ENCODE measurements at regions not wholly inside any gene's neighbourhood (a gene's known extent, or its start where the extent isn't known, plus 50 kb on each side); places are given as distances from the start of the nearest gene placed in this dataset.

GRCh38 chr21:25449950-25450349, 157.3 kb downstream of the MRPL39 start:
- TF ChIP-seq POLR2A (IDR thresholded peaks at IDR 0.05; ENCODE audit: low read depth, low read length) (no peak), POLR2AphosphoS5 (IDR thresholded peaks at IDR 0.05; ENCODE audit: low read depth, low read length) (no peak), TAF1 (IDR thresholded peaks at IDR 0.05; ENCODE audit: low read depth, low read length) (no peak), SPI1 (IDR thresholded peaks at IDR 0.05; ENCODE audit: low read depth, low read length) (no peak), POU2F2 (IDR thresholded peaks at IDR 0.05; ENCODE audit: low read depth, low read length) (no peak)
